SK-N-SH (cell line): ENCODE measurements at regions not wholly inside any gene's neighbourhood (a gene's known extent, or its start where the extent isn't known, plus 50 kb on each side); places are given as distances from the start of the nearest gene placed in this dataset.

Experiments
- CTCF ChIA-PET: fragments of 300-600, 350-600 bp; formaldehyde crosslinking; extraction: SDS; loops from one replicate; lab custom pipeline; 2021; lab: Yijun Ruan, JAX
- POLR2A ChIA-PET: fragments of 350-600 bp; sonication (Branson Sonifier 250); formaldehyde crosslinking; extraction: SDS; loops from one replicate; lab custom pipeline; 2020; ENCODE audit warnings: antibody characterized with exemption, inconsistent platforms; lab: Yijun Ruan, JAX
- DNase-seq: peaks from one replicate; pipeline ENCODE4 v3.0.0; 2012
- H2AFZ ChIP-seq: fragments of 200-600 bp; sonication (generic); 2 replicates; pipeline ENCODE4 v1.8.1; 2016; ENCODE audit warnings: antibody characterized with exemption, mild to moderate bottlenecking, low read depth
- H3F3A ChIP-seq: fragments of 200-600 bp; sonication (generic); replicated peaks from 2 replicates; pipeline ENCODE3; 2016; ENCODE audit warnings: antibody characterized with exemption, mild to moderate bottlenecking; ENCODE audit not compliant: insufficient read depth
- H3K27ac ChIP-seq, 2 experiments: fragments of 200-500 bp in 1 of 2; fragments of 200-600 bp in 1 of 2; sonication (Bioruptor generic) in 1 of 2; sonication (generic), shearing (Covaris generic) in 1 of 2; 2 replicates each; pipeline versions ENCODE4 v1.5.1 to v1.6.1; 2014 to 2016; ENCODE audit warnings: low read depth in 2 of 2, inconsistent platforms in 1 of 2, low read length in 1 of 2, mild to moderate bottlenecking in 1 of 2, mixed read lengths in 1 of 2
- H3K27me3 ChIP-seq: fragments of 200-600 bp; sonication (generic), shearing (Covaris generic); 2 replicates; pipeline ENCODE4 v1.6.1; 2016; ENCODE audit warnings: mixed run types; ENCODE audit not compliant: insufficient read depth
- H3K36me3 ChIP-seq, 2 experiments: fragments of 200-500 bp in 1 of 2; fragments of 200-600 bp in 1 of 2; sonication (Bioruptor generic) in 1 of 2; sonication (generic) in 1 of 2; replicated peaks in 1 of 2; 2 replicates each; pipeline versions ENCODE3 to v1.5.1; 2014 to 2016; ENCODE audit warnings: low read length in 1 of 2, mild to moderate bottlenecking in 1 of 2; ENCODE audit not compliant: insufficient read depth in 2 of 2, control insufficient read depth in 1 of 2
- H3K4me1 ChIP-seq, 2 experiments: fragments of 200-500 bp in 1 of 2; fragments of 200-600 bp in 1 of 2; sonication (Bioruptor generic) in 1 of 2; sonication (generic), shearing (Covaris generic) in 1 of 2; 2 replicates each; pipeline versions ENCODE4 v1.5.1 to v1.6.1; 2014 to 2016; ENCODE audit warnings: low read depth in 1 of 2, low read length in 1 of 2, mixed run types in 1 of 2; ENCODE audit not compliant: insufficient read depth in 2 of 2, control insufficient read depth in 1 of 2
- H3K4me2 ChIP-seq: fragments of 200-600 bp; sonication (generic), shearing (Covaris generic); 2 replicates; pipeline ENCODE4 v1.6.1; 2017; ENCODE audit warnings: mixed run types
- H3K4me3 ChIP-seq, 2 experiments: fragments of 200-500 bp in 1 of 2; fragments of 200-600 bp in 1 of 2; sonication (Bioruptor generic) in 1 of 2; sonication (generic), shearing (Covaris generic) in 1 of 2; 2 replicates each; pipeline versions ENCODE4 v1.5.1 to v1.8.1; 2014 to 2016; ENCODE audit warnings: low read depth in 2 of 2, inconsistent platforms in 1 of 2, low read length in 1 of 2, mild to moderate bottlenecking in 1 of 2, mixed read lengths in 1 of 2, moderate library complexity in 1 of 2
- H3K79me2 ChIP-seq: fragments of 200-600 bp; sonication (generic); 2 replicates; pipeline ENCODE4 v1.8.1; 2017; ENCODE audit warnings: mild to moderate bottlenecking; ENCODE audit not compliant: insufficient read depth
- H3K9ac ChIP-seq: fragments of 200-600 bp; sonication (generic); 2 replicates; pipeline ENCODE4 v1.6.1; 2017; ENCODE audit warnings: mixed run types
- H3K9me2 ChIP-seq: fragments of 200-600 bp; sonication (generic); 2 replicates; pipeline ENCODE4 v1.6.1; 2017; ENCODE audit warnings: mixed run types
- H3K9me3 ChIP-seq: fragments of 200-600 bp; sonication (generic); 2 replicates; pipeline ENCODE4 v1.6.1; 2017; ENCODE audit warnings: mixed run types, mild to moderate bottlenecking, moderate library complexity
- H4K20me1 ChIP-seq: fragments of 200-600 bp; sonication (generic); 2 replicates; pipeline ENCODE4 v1.6.1; 2017; ENCODE audit warnings: mild to moderate bottlenecking, mixed run types; ENCODE audit not compliant: insufficient read depth
- CHD2 ChIP-seq: fragments of 150-350 bp; IDR thresholded peaks from 2 replicates; pipeline ENCODE4 v1.6.1; 2018; ENCODE audit warnings: low read length; ENCODE audit not compliant: partially characterized antibody
- CTCF ChIP-seq: fragments of 200-600 bp; sonication (generic); IDR thresholded peaks from 2 replicates; pipeline ENCODE4 v1.6.1; 2017; ENCODE audit warnings: antibody characterized with exemption, mild to moderate bottlenecking, moderate library complexity
- ELF1 ChIP-seq: IDR thresholded peaks from 2 replicates; pipeline ENCODE4 v1.4.0; 2012
- EP300 ChIP-seq, 2 experiments: IDR thresholded peaks; 2 replicates each; pipeline versions ENCODE4 v1.4.0 to v1.6.1; 2012; ENCODE audit warnings: borderline replicate concordance in 1 of 2, low read depth in 1 of 2, low read length in 1 of 2
- EZH2phosphoT487 ChIP-seq: fragments of 200-600 bp; sonication (generic); IDR thresholded peaks from 2 replicates; pipeline ENCODE4 v1.6.1; 2017; ENCODE audit warnings: low read depth, mixed run types, mild to moderate bottlenecking, antibody characterized with exemption, moderate library complexity, borderline replicate concordance
- FOXM1 ChIP-seq: IDR thresholded peaks from 2 replicates; pipeline ENCODE4 v1.4.0; 2012; ENCODE audit warnings: low read depth, mild to moderate bottlenecking
- GATA2 ChIP-seq: sonication (generic); formaldehyde crosslinking; IDR thresholded peaks from 2 replicates; pipeline ENCODE4 v1.5.0; 2020; ENCODE audit warnings: mild to moderate bottlenecking, missing genetic modification reagents
- JUND ChIP-seq: IDR thresholded peaks from 2 replicates; pipeline ENCODE4 v1.4.0; 2012
- MEF2A ChIP-seq: IDR thresholded peaks from 2 replicates; pipeline ENCODE4 v1.4.0; 2012; ENCODE audit warnings: low read depth, borderline replicate concordance
- NFIC ChIP-seq: IDR thresholded peaks from 2 replicates; pipeline ENCODE4 v1.4.0; 2012; ENCODE audit warnings: borderline replicate concordance
- NRF1 ChIP-seq: IDR thresholded peaks from 2 replicates; pipeline ENCODE4 v1.6.1; 2012; ENCODE audit warnings: low read depth, mild to moderate bottlenecking, low read length
- POLR2AphosphoS5 ChIP-seq: IDR thresholded peaks from 2 replicates; pipeline ENCODE4 v1.6.1; 2012; ENCODE audit warnings: low read depth, low read length
- RFX5 ChIP-seq: IDR thresholded peaks from 2 replicates; pipeline ENCODE4 v1.6.1; 2012; ENCODE audit warnings: mild to moderate bottlenecking, improper control_type of control experiment, low read length
- SIN3A ChIP-seq: IDR thresholded peaks from 2 replicates; pipeline ENCODE4 v1.6.1; 2012; ENCODE audit warnings: low read depth, mild to moderate bottlenecking, low read length, moderate library complexity, borderline replicate concordance
- SMC3 ChIP-seq: IDR thresholded peaks from 2 replicates; pipeline ENCODE4 v1.6.1; 2012; ENCODE audit warnings: low read depth, low read length, improper control_type of control experiment
- TCF12 ChIP-seq: IDR thresholded peaks from 2 replicates; pipeline ENCODE4 v1.4.0; 2012
- USF2 ChIP-seq: fragments of 150-350 bp; IDR thresholded peaks from 2 replicates; pipeline ENCODE4 v1.6.1; 2017; ENCODE audit warnings: antibody characterized with exemption, low read length, low read depth, borderline replicate concordance
- WGBS: methylation state at CpG from one replicate; pipeline ENCODE4 v1.1.6; 2017; ENCODE audit warnings: low lambda C conversion rate; 5-methylcytosine and 5-hydroxymethylcytosine counted together
- TF ChIP-seq, protein P1 (sequence below): IDR thresholded peaks from 2 replicates; pipeline ENCODE4 v1.4.0; 2012; ENCODE audit warnings: low read depth, borderline replicate concordance
- TF ChIP-seq, protein P2 (sequence below): IDR thresholded peaks from 2 replicates; pipeline ENCODE4 v1.4.0; 2012; ENCODE audit warnings: low read depth

GRCh38 chr5:4758996-4759395 lies 381.1 kb upstream of the ADAMTS16 start (continued):
- TF ChIP-seq CHD2 (no peak), USF2 (no peak)

- Histone ChIP-seq H3K36me3 (no peaks in the 10 kb centered on the region), H3K27me3 (no peaks in the 10 kb centered on the region; the same call in 1 of the 2 replicates), H4K20me1 (no peaks in the 10 kb centered on the region), H3K4me3 (no peak overlapping the region), H3K4me1 (no peaks in the 10 kb centered on the region), H2AFZ (no peak overlapping the region), H3K79me2 (no peaks in the 10 kb centered on the region), H3F3A (no peaks in the 10 kb centered on the region), H3K4me2 (no peak overlapping the region), H3K9me3 (no peaks in the 10 kb centered on the region), H3K27ac (no peak overlapping the region), H3K9ac (no peak overlapping the region), H3K9me2 (no peaks in the 10 kb centered on the region)
- CTCF ChIA-PET: no interaction called here
- no peak for DNase-seq
- POLR2A ChIA-PET: no interaction called here
- TF ChIP-seq POLR2AphosphoS5 (no peak), ELF1 (no peak), MEF2A (no peak), USF2 (no peak), JUND (no peak), CTCF (no peak), TCF12 (no peak), SIN3A (no peak), NRF1 (no peak), NFIC (no peak), EP300 (IDR thresholded peaks at IDR 0.05; ENCODE audit: borderline replicate concordance in 1 of 2, low read depth in 1 of 2, low read length in 1 of 2) (no peak), CHD2 (no peak), GATA2 (CRISPR knock-in tag) (no peak), EZH2phosphoT487 (no peak), FOXM1 (no peak), RFX5 (no peak), SMC3 (no peak)
- TF ChIP-seq, protein P1, sequence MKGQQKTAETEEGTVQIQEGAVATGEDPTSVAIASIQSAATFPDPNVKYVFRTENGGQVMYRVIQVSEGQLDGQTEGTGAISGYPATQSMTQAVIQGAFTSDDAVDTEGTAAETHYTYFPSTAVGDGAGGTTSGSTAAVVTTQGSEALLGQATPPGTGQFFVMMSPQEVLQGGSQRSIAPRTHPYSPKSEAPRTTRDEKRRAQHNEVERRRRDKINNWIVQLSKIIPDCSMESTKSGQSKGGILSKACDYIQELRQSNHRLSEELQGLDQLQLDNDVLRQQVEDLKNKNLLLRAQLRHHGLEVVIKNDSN: no peak
- TF ChIP-seq, protein P2, sequence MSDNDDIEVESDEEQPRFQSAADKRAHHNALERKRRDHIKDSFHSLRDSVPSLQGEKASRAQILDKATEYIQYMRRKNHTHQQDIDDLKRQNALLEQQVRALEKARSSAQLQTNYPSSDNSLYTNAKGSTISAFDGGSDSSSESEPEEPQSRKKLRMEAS: no peak
- WGBS: 8% methylated on average over 3 of the region's 3 CpGs
These were observed 377.8 kb upstream of the ADAMTS16 start for GRCh38 chr5:4762316-4762715.
